OCI-LY3 (cell line): ENCODE measurements at regions not wholly inside any gene's neighbourhood (a gene's known extent, or its start where the extent isn't known, plus 50 kb on each side); places are given as distances from the start of the nearest gene placed in this dataset.

Experiments
- EZH2phosphoT487 ChIP-seq: fragments of 200-600 bp; shearing (Covaris generic); IDR thresholded peaks from 2 replicates; pipeline ENCODE4 v1.6.1; 2018; ENCODE audit warnings: antibody characterized with exemption, mixed run types, low read depth
- TF ChIP-seq, protein P1 (sequence below): fragments of 200-600, 300-600 bp; sonication (generic); IDR thresholded peaks from 2 replicates; pipeline ENCODE4 v1.5.1; 2014; ENCODE audit warnings: antibody characterized with exemption, low read length, low read depth

- TF ChIP-seq, protein P1, sequence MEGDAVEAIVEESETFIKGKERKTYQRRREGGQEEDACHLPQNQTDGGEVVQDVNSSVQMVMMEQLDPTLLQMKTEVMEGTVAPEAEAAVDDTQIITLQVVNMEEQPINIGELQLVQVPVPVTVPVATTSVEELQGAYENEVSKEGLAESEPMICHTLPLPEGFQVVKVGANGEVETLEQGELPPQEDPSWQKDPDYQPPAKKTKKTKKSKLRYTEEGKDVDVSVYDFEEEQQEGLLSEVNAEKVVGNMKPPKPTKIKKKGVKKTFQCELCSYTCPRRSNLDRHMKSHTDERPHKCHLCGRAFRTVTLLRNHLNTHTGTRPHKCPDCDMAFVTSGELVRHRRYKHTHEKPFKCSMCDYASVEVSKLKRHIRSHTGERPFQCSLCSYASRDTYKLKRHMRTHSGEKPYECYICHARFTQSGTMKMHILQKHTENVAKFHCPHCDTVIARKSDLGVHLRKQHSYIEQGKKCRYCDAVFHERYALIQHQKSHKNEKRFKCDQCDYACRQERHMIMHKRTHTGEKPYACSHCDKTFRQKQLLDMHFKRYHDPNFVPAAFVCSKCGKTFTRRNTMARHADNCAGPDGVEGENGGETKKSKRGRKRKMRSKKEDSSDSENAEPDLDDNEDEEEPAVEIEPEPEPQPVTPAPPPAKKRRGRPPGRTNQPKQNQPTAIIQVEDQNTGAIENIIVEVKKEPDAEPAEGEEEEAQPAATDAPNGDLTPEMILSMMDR = no peak
- TF ChIP-seq EZH2phosphoT487 = no peak
These were observed 74.7 kb upstream of the C11orf87 start for GRCh38 chr11:109347304-109347703.
